GM18867 (cell line): ENCODE measurements at regions not wholly inside any gene's neighbourhood (a gene's known extent, or its start where the extent isn't known, plus 50 kb on each side); places are given as distances from the start of the nearest gene placed in this dataset.
"Not testable (repeated sequence)": the region's sequence is repeated elsewhere in the genome, so short reads cannot be mapped to it uniquely, and the experiment has no call there.

ENCODE experiments used
- ATAC-seq: cut with Tn5 transposase; IDR thresholded peaks from one replicate; pipeline ENCODE4 v1.9.1; 2021; ENCODE audit warnings: mild to moderate bottlenecking, moderate library complexity; ENCODE audit not compliant: unreplicated experiment

DNA sequence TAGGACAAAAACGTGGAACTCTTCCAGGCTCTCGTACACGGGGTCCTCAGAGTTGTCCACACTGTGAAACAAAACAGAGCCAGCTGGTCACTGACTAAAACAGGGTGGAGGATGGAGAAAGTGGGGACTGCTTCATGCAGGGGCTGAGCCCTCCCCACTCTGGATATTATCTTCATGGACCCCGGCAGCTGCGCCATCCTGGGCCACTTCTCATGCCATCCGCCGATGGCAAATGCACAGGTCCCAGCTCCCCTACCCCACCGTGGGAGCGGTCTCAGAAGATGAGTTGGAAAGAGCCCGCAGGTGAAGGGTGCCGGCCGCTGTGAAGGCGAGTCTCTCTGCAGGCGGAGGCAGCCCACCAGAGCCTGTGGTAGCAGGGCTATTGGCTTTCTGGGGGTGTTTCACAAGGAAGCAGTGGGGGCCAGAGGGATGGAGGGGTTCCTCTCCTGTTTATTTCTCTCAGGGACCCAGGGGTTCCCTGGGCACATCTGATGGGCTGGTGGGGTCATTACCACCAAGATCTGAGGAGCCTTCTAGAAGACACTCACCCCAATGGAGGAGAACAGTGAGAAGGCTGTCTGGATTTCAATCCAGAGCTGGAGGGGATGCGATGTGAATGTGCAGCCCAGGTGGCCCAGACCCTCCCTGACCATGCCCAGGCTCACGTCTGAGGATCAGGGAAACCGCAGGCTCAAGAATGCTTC lies 177.3 kb downstream of the KLF13 start:
- no peak for ATAC-seq

DNA sequence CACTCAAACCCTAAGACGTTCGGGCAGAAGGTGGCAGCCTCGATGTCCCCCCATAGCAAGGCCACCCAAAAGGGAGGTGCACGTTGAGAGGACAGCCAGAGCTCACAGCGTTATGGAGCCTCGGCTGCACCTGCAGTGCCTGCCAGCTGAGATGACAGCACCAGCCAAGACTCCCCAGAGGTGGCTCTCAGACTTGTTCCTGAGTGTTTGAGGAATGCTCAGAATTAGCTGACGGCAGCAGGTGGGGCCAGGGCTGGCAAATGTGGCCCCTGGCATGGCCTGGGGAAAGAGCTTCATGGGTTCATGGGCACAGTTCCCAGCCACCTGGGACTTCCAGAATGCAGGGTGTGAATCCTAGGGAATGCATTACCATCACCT lies 177.8 kb downstream of the KLF13 start:
- no peak for ATAC-seq

DNA sequence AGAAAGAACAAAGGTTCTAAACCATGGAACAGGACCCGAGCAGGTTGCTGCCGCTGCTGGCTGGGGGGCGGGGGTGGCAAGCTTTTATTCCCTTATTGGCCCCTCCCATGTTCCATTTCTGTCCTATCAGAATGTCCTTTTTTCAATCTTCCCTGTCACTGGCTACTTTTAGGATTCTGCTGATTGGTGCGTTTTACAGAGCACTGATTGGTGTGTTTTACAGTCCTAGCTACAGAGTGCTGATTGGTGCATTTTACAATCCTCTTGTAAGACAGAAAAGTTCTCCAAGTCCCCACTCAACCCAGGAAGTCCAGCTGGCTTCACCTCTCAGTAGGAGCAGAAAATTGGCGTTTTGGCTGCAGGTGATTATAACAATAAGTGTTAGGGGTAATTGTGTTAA lies 180.9 kb downstream of the KLF13 start:
- not testable (repeated sequence) for ATAC-seq

DNA sequence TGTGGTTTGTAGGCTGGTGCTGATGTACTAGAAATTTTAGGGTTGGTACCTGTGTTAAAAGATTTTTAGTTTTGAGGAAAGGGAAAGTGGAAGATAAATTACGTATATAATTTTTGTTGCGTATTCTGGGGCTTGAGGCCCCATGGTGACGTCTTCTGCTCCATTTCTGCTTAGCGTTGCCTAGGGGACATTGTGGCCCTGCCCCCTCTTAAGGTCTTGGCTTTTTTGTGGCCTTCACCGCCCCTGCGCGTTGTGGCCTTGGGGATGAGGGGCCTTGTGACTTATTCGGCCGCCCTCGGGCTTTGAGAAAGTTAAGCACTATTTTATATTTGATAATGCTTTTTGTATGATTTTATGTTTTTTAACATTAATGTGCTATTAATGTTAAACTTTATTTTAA lies 182.0 kb downstream of the KLF13 start:
- ATAC-seq: no peak

- no peak for ATAC-seq
Measured at GRCh38 chr15:31510057-31510456, 183.4 kb downstream of the KLF13 start.

- no peak for ATAC-seq
Measured at GRCh38 chr15:31511707-31512310, 185.2 kb downstream of the KLF13 start.

DNA sequence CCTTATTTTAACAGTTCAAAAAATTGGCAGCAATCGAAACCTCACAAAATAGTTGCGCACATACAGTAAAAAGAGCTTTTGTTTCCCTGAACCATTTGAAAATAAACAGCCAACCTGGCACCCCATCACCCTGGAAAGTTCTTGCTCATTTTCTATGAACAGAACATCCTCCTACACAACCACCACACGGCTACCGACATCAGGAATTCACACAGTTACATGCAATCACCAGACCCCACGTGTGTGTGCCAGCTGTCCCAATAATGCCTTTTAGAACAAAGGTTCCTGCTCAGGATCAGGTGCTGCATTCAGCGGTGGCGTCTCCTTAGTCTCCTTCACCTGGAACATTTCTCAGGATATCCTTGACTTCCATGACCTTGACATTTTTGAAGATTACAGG lies 186.5 kb downstream of the KLF13 start:
- no peak for ATAC-seq

DNA sequence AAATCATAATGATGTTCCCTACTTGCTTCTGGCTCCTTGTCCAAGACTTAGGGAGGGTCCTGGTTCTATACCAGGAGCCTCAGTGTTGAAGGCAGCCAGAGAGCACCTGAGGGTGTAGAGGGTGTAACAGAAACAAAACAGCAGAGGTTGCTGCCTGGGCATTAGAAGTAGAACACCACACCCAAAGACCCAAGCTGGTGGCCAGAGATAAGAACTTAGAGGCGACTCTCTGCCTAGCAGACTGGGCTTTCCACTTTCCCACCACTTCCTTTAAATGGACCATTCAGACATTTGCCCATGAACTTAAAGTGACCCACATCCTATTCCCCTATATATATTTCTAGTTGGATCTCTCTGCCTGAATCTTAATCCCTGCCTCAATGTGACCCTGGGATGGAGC lies 189.8 kb downstream of the KLF13 start:
- ATAC-seq: no peak

- no peak for ATAC-seq
Measured at GRCh38 chr15:31516874-31517273, 190.2 kb downstream of the KLF13 start.

DNA sequence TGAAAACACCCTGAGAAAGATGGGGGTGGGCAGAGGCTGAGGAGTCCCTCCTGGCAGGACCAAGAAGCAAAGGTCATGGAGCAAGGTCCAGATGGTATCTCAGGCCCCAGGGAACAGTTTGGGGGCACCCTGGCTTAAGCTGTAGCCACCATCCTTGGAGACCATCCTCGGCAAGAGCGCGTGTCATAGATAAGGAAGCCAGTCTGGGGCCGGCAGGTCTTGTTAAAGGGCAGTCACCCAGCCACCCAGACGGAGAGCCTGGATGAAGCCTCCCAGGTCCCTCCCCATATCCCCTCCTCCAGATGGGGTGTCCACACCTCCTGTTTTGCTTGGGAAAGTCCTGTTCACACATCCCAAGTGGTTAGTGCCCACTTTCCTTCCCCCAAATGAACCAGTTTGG lies 191.1 kb downstream of the KLF13 start:
- ATAC-seq: no peak

- ATAC-seq: no peak
Measured at GRCh38 chr15:31522028-31522427, 195.4 kb downstream of the KLF13 start.

GRCh38 chr15:31523027-31523654 lies 196.5 kb downstream of the KLF13 start:
- no peak for ATAC-seq

DNA sequence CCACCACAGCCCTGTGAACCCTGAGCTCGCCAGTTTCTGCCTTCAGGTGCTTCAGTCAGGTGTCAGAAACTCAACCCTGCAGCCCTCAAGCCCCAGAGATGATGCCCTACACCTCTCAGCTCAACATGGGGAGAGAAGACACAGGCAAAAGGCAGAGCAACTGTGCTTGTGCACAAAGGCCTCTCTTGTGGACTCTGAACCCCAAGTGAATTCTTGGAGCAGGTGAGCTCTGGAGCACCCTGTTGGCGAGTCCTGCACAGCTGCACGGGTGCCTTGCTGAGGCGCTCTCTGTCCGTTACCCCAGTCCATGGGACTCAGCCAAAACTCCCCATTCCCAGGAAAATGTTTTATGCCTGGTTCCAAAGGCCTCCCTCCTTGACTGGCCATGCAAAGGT lies 197.0 kb downstream of the KLF13 start:
- no peak for ATAC-seq

DNA sequence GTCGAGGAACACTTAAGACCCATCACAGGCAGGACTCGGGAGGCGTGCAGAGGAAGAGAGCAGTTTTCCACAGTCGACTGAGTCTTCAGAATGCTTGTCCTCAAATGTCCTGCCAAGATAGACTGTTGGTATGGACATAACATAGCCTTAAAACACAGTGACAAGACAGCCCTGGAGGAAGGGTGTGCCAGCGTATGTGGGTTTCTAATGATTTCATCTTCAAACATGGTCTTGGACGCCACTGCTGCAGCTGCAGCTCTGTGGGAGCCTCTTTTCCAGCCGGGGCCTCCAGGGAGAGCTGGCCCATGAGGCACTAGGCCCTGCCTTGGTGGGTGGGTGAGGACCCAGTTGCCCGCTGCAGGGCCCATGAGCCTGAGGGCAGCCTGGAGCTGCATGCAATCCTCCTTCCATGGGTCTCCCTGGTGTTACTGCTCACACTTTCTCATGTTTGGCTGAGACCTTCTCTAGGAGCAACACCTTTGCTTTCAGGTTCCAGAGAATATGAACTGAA lies 198.6 kb downstream of the KLF13 start:
- ATAC-seq: no peak

DNA sequence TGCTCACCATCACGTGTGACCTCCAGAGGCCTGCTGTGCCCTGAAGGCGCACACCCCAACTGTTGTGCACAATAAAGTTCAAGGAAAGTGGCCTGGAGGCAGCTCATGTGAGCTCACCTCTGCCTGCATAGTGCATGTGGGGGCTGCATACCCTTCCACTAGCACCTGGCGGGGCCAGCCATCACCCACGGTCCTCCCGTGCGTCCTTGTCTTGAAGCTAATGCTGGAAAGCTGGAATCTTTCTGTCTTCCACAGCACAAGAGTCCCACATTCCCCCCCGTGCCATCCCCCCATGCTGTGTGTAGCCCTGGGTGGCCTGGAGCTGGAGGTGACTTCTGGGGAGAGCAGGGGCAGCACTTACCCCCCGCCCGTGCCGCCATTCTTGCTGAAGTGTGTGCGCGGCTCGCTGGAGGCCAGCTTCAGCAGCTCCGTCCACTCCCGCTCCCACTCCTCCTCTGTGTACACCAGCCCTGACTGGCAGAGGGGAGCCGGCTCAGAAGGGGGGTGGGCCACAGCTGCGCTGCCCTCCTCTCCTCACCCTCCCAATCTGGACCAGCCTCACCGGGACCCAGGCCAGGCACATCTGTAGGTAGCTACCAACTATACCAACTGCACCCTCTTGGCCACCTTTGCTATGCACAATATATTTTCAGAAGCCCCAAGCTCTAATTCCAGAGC lies 199.5 kb downstream of the KLF13 start:
- no peak for ATAC-seq

- no peak for ATAC-seq
Measured at GRCh38 chr15:31526916-31527690, 200.5 kb downstream of the KLF13 start.

- no peak for ATAC-seq
Measured at GRCh38 chr15:31528846-31529245, 202.2 kb downstream of the KLF13 start.

GRCh38 chr15:31537770-31538592 lies 211.3 kb downstream of the KLF13 start:
- ATAC-seq: no peak

- no peak for ATAC-seq
Measured at GRCh38 chr15:31540633-31541032, 214.0 kb downstream of the KLF13 start.

GRCh38 chr15:31544361-31544760 lies 217.7 kb downstream of the KLF13 start:
- no peak for ATAC-seq
